BLaER1 treated with 17β-estradiol and CSF1 and Interleukin-3, amounts not matched to agents 10 nM and 100 nM (cell line): ENCODE measurements at regions not wholly inside any gene's neighbourhood (a gene's known extent, or its start where the extent isn't known, plus 50 kb on each side); places are given as distances from the start of the nearest gene placed in this dataset.
"Not testable (repeated sequence)": the region's sequence is repeated elsewhere in the genome, so short reads cannot be mapped to it uniquely, and the experiment has no call there.

ENCODE experiments used
- H3K27ac ChIP-seq, 11 experiments: shearing (Covaris generic); formaldehyde crosslinking; 2 replicates each; pipeline ENCODE4 v1.8.1; 2022
- H3K27me3 ChIP-seq, 11 experiments: shearing (Covaris generic); formaldehyde crosslinking; 2 replicates each; pipeline ENCODE4 v1.8.1; 2022
- H3K36me3 ChIP-seq, 11 experiments: shearing (Covaris generic); formaldehyde crosslinking; 2 replicates each; pipeline ENCODE4 v1.8.1; 2022
- H3K4me1 ChIP-seq, 10 experiments: shearing (Covaris generic); formaldehyde crosslinking; 2 replicates each; pipeline ENCODE4 v1.8.1; 2022
- H3K4me2 ChIP-seq, 11 experiments: shearing (Covaris generic); formaldehyde crosslinking; 2 replicates each; pipeline ENCODE4 v1.8.1; 2022
- H3K4me3 ChIP-seq, 10 experiments: shearing (Covaris generic); formaldehyde crosslinking; 2 replicates each; pipeline ENCODE4 v1.8.1; 2022
- H3K9ac ChIP-seq, 11 experiments: shearing (Covaris generic); formaldehyde crosslinking; 2 replicates each; pipeline ENCODE4 v1.8.1; 2022
- H3K9me3 ChIP-seq, 11 experiments: shearing (Covaris generic); formaldehyde crosslinking; replicated peaks in 1 of 11; 2 replicates each; pipeline ENCODE4 v1.8.1; 2022
- H4K20me1 ChIP-seq, 11 experiments: shearing (Covaris generic); formaldehyde crosslinking; 2 replicates each; pipeline ENCODE4 v1.8.1; 2022
- Cebpa-rat ChIP-seq, 11 experiments: shearing (Covaris generic); IDR thresholded peaks; 2 replicates each; pipeline ENCODE4 v1.8.1; 2022

GRCh38 chr5:122680623-122681350 is 94.1 kb upstream of the SNX2 start:
- Histone ChIP-seq H3K27me3 (no peaks in the 10 kb centered on the region), H3K4me2 (peak overlapping the region in 2 of 11 experiments; percentile 6; a peak in 1 of 22 replicates), H3K4me1 (peaks cover 0 to 6% (median 0%) of the 10 kb centered on the region in 10 experiments; a peak in 1 of 20 replicates), H3K9me3 (peaks cover 0 to 8% (median 0%) of the 10 kb centered on the region in 11 experiments; a peak in 5 of 22 replicates), H4K20me1 (no peaks in the 10 kb centered on the region), H3K9ac (no peak overlapping the region), H3K27ac (no peak overlapping the region), H3K4me3 (no peak overlapping the region), H3K36me3 (no peaks in the 10 kb centered on the region)
- TF ChIP-seq Cebpa-rat (IDR thresholded peaks at IDR 0.05) = no peak

GRCh38 chr5:122683631-122684030 is 91.2 kb upstream of the SNX2 start:
- no peaks in the 10 kb centered on the region for H4K20me1 ChIP-seq
- H3K27me3 ChIP-seq = no peaks in the 10 kb centered on the region
- no peak overlapping the region for H3K4me3 ChIP-seq
- H3K4me1 ChIP-seq = peaks cover 0 to 6% (median 0%) of the 10 kb centered on the region in 10 experiments; a peak in 2 of 20 replicates
- TF ChIP-seq Cebpa-rat (IDR thresholded peaks at IDR 0.05) = no peak
- H3K4me2 ChIP-seq = no peak overlapping the region
- no peaks in the 10 kb centered on the region for H3K36me3 ChIP-seq
- H3K9me3 ChIP-seq = no peaks in the 10 kb centered on the region
- H3K27ac ChIP-seq = no peak overlapping the region
- no peak overlapping the region for H3K9ac ChIP-seq

GRCh38 chr5:122690266-122690665 is 84.6 kb upstream of the SNX2 start:
- H3K9ac ChIP-seq = peak overlapping the region in 1 of 11 experiments; percentile 33; a peak in 2 of 22 replicates
- no peak for TF ChIP-seq Cebpa-rat (IDR thresholded peaks at IDR 0.05)
- H3K4me1 ChIP-seq = peaks cover 13 to 63% (median 23%) of the 10 kb centered on the region in 10 experiments
- H3K4me2 ChIP-seq = peak overlapping the region in 10 of 11 experiments; percentile 43 to 80 (median 64); a peak in 16 of 22 replicates
- H3K27ac ChIP-seq = peak overlapping the region in 9 of 11 experiments; percentile 27 to 73 (median 66); a peak in 14 of 22 replicates
- H3K36me3 ChIP-seq = no peaks in the 10 kb centered on the region
- no peaks in the 10 kb centered on the region for H3K27me3 ChIP-seq
- no peak overlapping the region for H3K4me3 ChIP-seq
- H4K20me1 ChIP-seq = no peaks in the 10 kb centered on the region
- no peaks in the 10 kb centered on the region for H3K9me3 ChIP-seq

DNA sequence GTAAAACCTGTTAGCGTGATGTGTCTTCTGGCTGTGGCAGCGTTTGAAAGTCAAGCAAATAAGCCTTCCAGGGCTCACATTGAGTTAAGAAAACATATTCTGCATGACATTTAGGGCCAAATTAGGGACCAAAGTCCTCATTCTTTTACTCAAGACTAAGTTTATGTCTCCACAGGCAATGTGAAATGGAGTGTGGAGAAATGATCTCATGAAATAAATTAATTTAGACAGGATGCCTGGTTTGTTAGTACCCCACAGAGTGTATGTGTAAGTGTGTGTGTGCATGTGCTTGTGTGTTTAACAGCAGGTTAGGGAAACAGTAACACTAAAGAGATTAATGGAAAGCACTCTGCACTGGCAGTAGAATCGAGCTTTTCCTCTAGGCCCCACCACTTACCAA is 82.9 kb upstream of the SNX2 start:
- Histone ChIP-seq H3K9me3 (no peaks in the 10 kb centered on the region), H3K27ac (no peak overlapping the region; a peak in 1 of 22 replicates), H3K36me3 (no peaks in the 10 kb centered on the region), H3K4me1 (peaks cover 20 to 80% (median 37%) of the 10 kb centered on the region in 10 experiments), H3K4me2 (peak overlapping the region in 2 of 11 experiments; percentile 10 to 21; a peak in 2 of 22 replicates), H3K4me3 (no peak overlapping the region), H3K9ac (no peak overlapping the region), H3K27me3 (no peaks in the 10 kb centered on the region), H4K20me1 (no peaks in the 10 kb centered on the region)
- TF ChIP-seq Cebpa-rat (IDR thresholded peaks at IDR 0.05) = no peak

GRCh38 chr5:122693963-122694362 is 80.9 kb upstream of the SNX2 start:
- Histone ChIP-seq H3K27ac (no peak overlapping the region; a peak in 1 of 22 replicates), H3K9ac (no peak overlapping the region), H3K4me3 (no peak overlapping the region), H3K4me1 (peaks cover 28 to 98% (median 46%) of the 10 kb centered on the region in 10 experiments), H3K9me3 (no peaks in the 10 kb centered on the region), H3K27me3 (no peaks in the 10 kb centered on the region), H3K4me2 (peak overlapping the region in 4 of 11 experiments; percentile 68 to 88 (median 80); a peak in 8 of 22 replicates), H4K20me1 (no peaks in the 10 kb centered on the region), H3K36me3 (no peaks in the 10 kb centered on the region)
- no peak for TF ChIP-seq Cebpa-rat (IDR thresholded peaks at IDR 0.05)

DNA sequence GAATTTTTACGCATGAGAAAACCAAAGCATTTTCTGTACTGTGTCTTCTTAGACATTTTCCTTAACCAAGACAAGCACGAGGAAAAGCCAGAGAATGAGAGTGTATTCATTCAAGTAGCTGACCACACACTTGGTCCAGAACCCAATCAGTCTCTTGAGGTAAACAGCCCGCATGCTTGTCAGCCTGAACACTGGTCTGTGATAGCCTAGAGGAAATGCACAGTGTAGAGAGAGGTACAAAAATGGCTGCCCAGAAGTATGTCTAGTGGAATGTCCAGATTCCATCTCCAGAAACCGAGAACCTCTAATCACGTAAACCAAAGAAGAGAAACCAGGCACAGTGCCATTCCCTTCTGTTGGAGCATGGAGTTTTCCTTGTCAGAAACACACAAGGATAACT is 80.0 kb upstream of the SNX2 start:
- Histone ChIP-seq H3K4me3 (no peak overlapping the region), H3K27me3 (no peaks in the 10 kb centered on the region), H4K20me1 (no peaks in the 10 kb centered on the region), H3K4me1 (peaks cover 19 to 98% (median 37%) of the 10 kb centered on the region in 10 experiments), H3K4me2 (peak overlapping the region in 4 of 11 experiments; percentile 68 to 88 (median 80); a peak in 9 of 22 replicates), H3K36me3 (no peaks in the 10 kb centered on the region), H3K9me3 (no peaks in the 10 kb centered on the region), H3K9ac (no peak overlapping the region), H3K27ac (no peak overlapping the region)
- no peak for TF ChIP-seq Cebpa-rat (IDR thresholded peaks at IDR 0.05)

DNA sequence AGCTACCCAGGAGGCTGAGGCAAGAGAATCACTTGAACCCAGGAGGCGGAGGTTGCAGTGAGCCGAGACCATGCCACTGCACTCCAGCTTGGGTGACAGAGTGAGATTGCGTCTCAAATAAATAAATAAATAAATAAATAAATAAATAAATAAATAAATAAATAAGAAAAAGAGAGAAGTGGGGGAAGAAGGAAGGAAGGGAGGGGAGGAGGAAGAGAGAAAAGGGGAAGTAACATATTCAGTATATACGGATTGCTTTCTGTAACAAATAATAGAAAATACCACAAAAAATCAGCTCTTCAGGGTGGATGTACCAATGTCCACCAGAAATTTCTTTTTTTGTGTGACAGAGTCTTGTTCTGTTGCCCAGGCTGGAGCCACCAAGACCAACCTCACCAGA is 78.1 kb upstream of the SNX2 start:
- H3K27ac ChIP-seq = peak overlapping the region; percentile 42 to 92 (median 84); a peak in 21 of 22 replicates
- peak overlapping the region in 5 of 10 experiments; percentile 12 to 51 (median 28); a peak in 9 of 20 replicates for H3K4me3 ChIP-seq
- not testable (repeated sequence) for H3K36me3 ChIP-seq, H3K9me3 ChIP-seq, H3K27me3 ChIP-seq, H4K20me1 ChIP-seq
- peak overlapping the region; percentile 64 to 88 (median 82) for H3K4me2 ChIP-seq
- H3K4me1 ChIP-seq = peaks cover 14 to 89% (median 30%) of the 10 kb centered on the region in 10 experiments
- peak overlapping the region in 10 of 11 experiments; percentile 9 to 77 (median 70); a peak in 18 of 22 replicates for H3K9ac ChIP-seq

GRCh38 chr5:122697191-122697590 is 77.7 kb upstream of the SNX2 start:
- peaks cover 14 to 89% (median 34%) of the 10 kb centered on the region in 10 experiments for H3K4me1 ChIP-seq
- peak overlapping the region; percentile 42 to 92 (median 84); a peak in 21 of 22 replicates for H3K27ac ChIP-seq
- peak overlapping the region; percentile 64 to 88 (median 82) for H3K4me2 ChIP-seq

GRCh38 chr5:122699201-122699600 is 75.7 kb upstream of the SNX2 start:
- Histone ChIP-seq H3K27ac (no peak overlapping the region), H3K9ac (no peak overlapping the region), H3K4me3 (no peak overlapping the region), H3K27me3 (no peaks in the 10 kb centered on the region), H4K20me1 (no peaks in the 10 kb centered on the region), H3K9me3 (no peaks in the 10 kb centered on the region), H3K36me3 (no peaks in the 10 kb centered on the region), H3K4me1 (peaks cover 21 to 89% (median 50%) of the 10 kb centered on the region in 10 experiments), H3K4me2 (peak overlapping the region in 2 of 11 experiments; percentile 58 to 63; a peak in 3 of 22 replicates)
- no peak for TF ChIP-seq Cebpa-rat (IDR thresholded peaks at IDR 0.05)

More at GRCh38 chr5:122697191-122697590, 77.7 kb upstream of the SNX2 start:
- H3K27me3 ChIP-seq = no peaks in the 10 kb centered on the region
- no peaks in the 10 kb centered on the region for H4K20me1 ChIP-seq
- TF ChIP-seq Cebpa-rat (IDR thresholded peaks at IDR 0.05) = peak in 3 of 11 experiments; percentile 10 to 37 (median 11); a peak in 2 of 22 replicates
- no peaks in the 10 kb centered on the region for H3K36me3 ChIP-seq
- peak overlapping the region in 5 of 10 experiments; percentile 12 to 51 (median 27); a peak in 9 of 20 replicates for H3K4me3 ChIP-seq
- peak overlapping the region in 10 of 11 experiments; percentile 9 to 77 (median 70); a peak in 18 of 22 replicates for H3K9ac ChIP-seq
- H3K9me3 ChIP-seq = no peaks in the 10 kb centered on the region
